Osteocyte (in vitro differentiated cells): ENCODE measurements at regions not wholly inside any gene's neighbourhood (a gene's known extent, or its start where the extent isn't known, plus 50 kb on each side); places are given as distances from the start of the nearest gene placed in this dataset.

Experiments
- DNase-seq: peaks from one replicate; pipeline ENCODE4 v3.0.0; 2021; ENCODE audit warnings: mixed read lengths; ENCODE audit not compliant: unreplicated experiment; ENCODE audit errors: extremely low spot score
- H3K27ac Mint-ChIP-seq: one replicate; pipeline ENCODE4 v1.8.0; 2021; ENCODE audit warnings: mild to moderate bottlenecking, mixed read lengths; ENCODE audit not compliant: unreplicated experiment
- H3K27me3 Mint-ChIP-seq: one replicate; pipeline ENCODE4 v1.8.0; 2021; ENCODE audit warnings: mixed read lengths; ENCODE audit not compliant: unreplicated experiment
- H3K36me3 Mint-ChIP-seq: one replicate; pipeline ENCODE4 v1.8.0; 2021; ENCODE audit warnings: mixed read lengths; ENCODE audit not compliant: unreplicated experiment
- H3K4me1 Mint-ChIP-seq: one replicate; pipeline ENCODE4 v1.8.0; 2021; ENCODE audit warnings: mixed read lengths; ENCODE audit not compliant: unreplicated experiment
- H3K4me3 Mint-ChIP-seq: one replicate; pipeline ENCODE4 v1.8.0; 2021; ENCODE audit warnings: mild to moderate bottlenecking, moderate library complexity, mixed read lengths; ENCODE audit not compliant: unreplicated experiment
- H3K9me3 Mint-ChIP-seq: one replicate; pipeline ENCODE4 v1.8.0; 2021; ENCODE audit warnings: mixed read lengths; ENCODE audit not compliant: unreplicated experiment
- CTCF ChIP-seq: fragments of 200-600 bp; sonication (generic); IDR thresholded peaks from 2 replicates; pipeline ENCODE4 v1.5.0; 2021; ENCODE audit warnings: antibody characterized with exemption, mild to moderate bottlenecking, moderate library complexity

- Mint-ChIP-seq H3K27ac (no peak overlapping the region), H3K4me1 (peaks cover 9% of the 10 kb centered on the region), H3K9me3 (no peaks in the 10 kb centered on the region), H3K36me3 (no peaks in the 10 kb centered on the region), H3K4me3 (no peak overlapping the region), H3K27me3 (no peaks in the 10 kb centered on the region)
- no peak for DNase-seq
- no peak for TF ChIP-seq CTCF
Observed at GRCh38 chr7:125099519-125099918, 169.9 kb upstream of the POT1 start.

GRCh38 chr7:125098377-125098970, 168.8 kb upstream of the POT1 start:
- H3K36me3 Mint-ChIP-seq: no peaks in the 10 kb centered on the region
- no peak overlapping the region for H3K27ac Mint-ChIP-seq
- no peak for DNase-seq
- H3K9me3 Mint-ChIP-seq: no peaks in the 10 kb centered on the region
- H3K4me3 Mint-ChIP-seq: no peak overlapping the region
- H3K27me3 Mint-ChIP-seq: no peaks in the 10 kb centered on the region
- no peak for TF ChIP-seq CTCF
- peaks cover 9% of the 10 kb centered on the region for H3K4me1 Mint-ChIP-seq

GRCh38 chr7:125090596-125090995, 161.0 kb upstream of the POT1 start:
- Mint-ChIP-seq H3K4me1 (no peaks in the 10 kb centered on the region), H3K4me3 (no peak overlapping the region), H3K27ac (no peak overlapping the region), H3K36me3 (no peaks in the 10 kb centered on the region), H3K9me3 (no peaks in the 10 kb centered on the region), H3K27me3 (no peaks in the 10 kb centered on the region)
- DNase-seq: no peak
- TF ChIP-seq CTCF: no peak

GRCh38 chr7:125089171-125089570, 159.5 kb upstream of the POT1 start:
- Mint-ChIP-seq H3K9me3 (no peaks in the 10 kb centered on the region), H3K27me3 (no peaks in the 10 kb centered on the region), H3K4me1 (peaks cover 5% of the 10 kb centered on the region), H3K27ac (no peak overlapping the region), H3K36me3 (no peaks in the 10 kb centered on the region), H3K4me3 (no peak overlapping the region)
- no peak for DNase-seq
- no peak for TF ChIP-seq CTCF

- no peak for DNase-seq
- Mint-ChIP-seq H3K4me3 (no peak overlapping the region), H3K4me1 (peaks cover 5% of the 10 kb centered on the region), H3K36me3 (no peaks in the 10 kb centered on the region), H3K27me3 (no peaks in the 10 kb centered on the region), H3K9me3 (no peaks in the 10 kb centered on the region), H3K27ac (no peak overlapping the region)
- TF ChIP-seq CTCF: no peak
Observed at GRCh38 chr7:125088555-125088954, 158.9 kb upstream of the POT1 start.
